ENCODE measurements at regions not wholly inside any gene's neighbourhood (a gene's known extent, or its start where the extent isn't known, plus 50 kb on each side); places are given as distances from the start of the nearest gene placed in this dataset.

DNA sequence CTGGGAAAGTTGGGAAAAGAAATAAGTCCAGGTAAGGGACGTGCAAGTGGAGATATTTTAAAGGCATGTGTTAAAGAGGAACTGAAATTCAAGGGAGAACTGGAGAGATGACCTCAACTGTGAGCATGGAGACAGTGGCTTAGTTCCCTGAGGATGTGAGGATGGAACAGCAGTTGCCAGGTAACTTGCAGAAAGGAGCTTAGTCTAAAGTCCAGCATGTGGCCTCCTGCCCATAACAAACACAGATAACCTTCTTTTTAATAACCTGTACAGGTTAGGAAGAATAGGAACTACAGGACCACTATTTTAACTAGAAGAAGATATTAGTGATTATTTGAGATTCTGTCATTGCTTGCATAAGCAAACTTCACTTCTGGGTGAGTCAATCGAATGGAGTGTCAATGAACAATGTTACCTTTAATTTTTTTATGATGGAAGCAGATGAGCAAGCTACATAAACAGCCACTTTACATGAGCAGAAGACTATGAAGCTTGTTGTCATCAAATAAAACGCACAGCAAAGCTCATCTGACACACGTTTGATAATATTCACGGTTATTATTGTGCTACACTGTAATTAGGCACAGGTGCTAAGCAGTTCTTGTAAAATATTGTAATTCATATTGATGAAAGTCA lies 291.7 kb upstream of the DDHD1 start:
- POLR2A ChIA-PET = no interaction called here
- H3K4me1 ChIP-seq = no peaks in the 10 kb centered on the region
- 46% methylated on average over 5 of the region's 5 CpGs for WGBS (ENCODE audit: missing lambda C conversion rate)
- no peak overlapping the region for H3K4me3 ChIP-seq
- FAIRE-seq (peak; percentile 54), DNase-seq (ENCODE audit: low read depth in 1 of 2, low spot score in 1 of 2) (no peak), ATAC-seq (no peak)
- TF ChIP-seq ZFP36 (IDR thresholded peaks at IDR 0.05; ENCODE audit: borderline replicate concordance, partially characterized antibody) (no peak), BHLHE40 (IDR thresholded peaks at IDR 0.05; ENCODE audit: low read depth, low read length) (no peak), POLR2A (IDR thresholded peaks at IDR 0.05; ENCODE audit: low read length) (no peak)
- TF ChIP-seq, protein P1, sequence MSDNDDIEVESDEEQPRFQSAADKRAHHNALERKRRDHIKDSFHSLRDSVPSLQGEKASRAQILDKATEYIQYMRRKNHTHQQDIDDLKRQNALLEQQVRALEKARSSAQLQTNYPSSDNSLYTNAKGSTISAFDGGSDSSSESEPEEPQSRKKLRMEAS (IDR thresholded peaks at IDR 0.05) = no peak
- no peak overlapping the region for H3K27ac ChIP-seq
- CTCF ChIA-PET = interaction anchor here (1.2 kb wide), 1 partner anchor 13 kb away, joined by 4 read pairs; no protein-coding TSS in a partner anchor
- H3K4me2 ChIP-seq = no peak overlapping the region
- H3K9me3 ChIP-seq = no peaks in the 10 kb centered on the region

DNA sequence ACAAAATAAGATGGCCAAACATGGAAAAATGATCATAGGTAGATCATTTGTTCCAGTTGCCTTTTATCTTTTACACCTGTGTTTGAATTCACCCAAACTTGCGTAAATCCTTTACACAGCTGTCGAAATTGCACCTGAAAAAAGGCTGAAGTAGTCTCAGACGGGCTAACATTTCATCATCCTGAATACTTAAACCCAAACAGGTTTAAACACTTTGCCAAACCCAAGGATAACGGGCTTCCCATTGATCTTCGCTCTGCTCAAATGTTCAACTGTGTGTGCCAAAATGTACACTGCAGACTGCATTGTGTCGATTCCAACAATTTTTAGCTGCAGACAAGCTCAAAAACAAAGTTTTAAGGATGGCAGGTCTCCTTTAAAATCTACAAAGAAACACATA lies 288.7 kb upstream of the DDHD1 start:
- no peak overlapping the region for H3K4me3 ChIP-seq
- H3K4me2 ChIP-seq = no peak overlapping the region
- TF ChIP-seq CEBPB (IDR thresholded peaks at IDR 0.05) (no peak), KDM5A (IDR thresholded peaks at IDR 0.05) (no peak), SREBF2 (IDR thresholded peaks at IDR 0.05) (no peak), HOXA7 (CRISPR knock-in tag; IDR thresholded peaks at IDR 0.05) (no peak), ZFP36 (IDR thresholded peaks at IDR 0.05; ENCODE audit: borderline replicate concordance, partially characterized antibody) (no peak), NFE2L2 (conservative IDR thresholded peaks at IDR 0.05; ENCODE audit: low read length) (no peak), KDM1A (IDR thresholded peaks at IDR 0.05; ENCODE audit: low read depth) (no peak)
- TF ChIP-seq, protein P2, sequence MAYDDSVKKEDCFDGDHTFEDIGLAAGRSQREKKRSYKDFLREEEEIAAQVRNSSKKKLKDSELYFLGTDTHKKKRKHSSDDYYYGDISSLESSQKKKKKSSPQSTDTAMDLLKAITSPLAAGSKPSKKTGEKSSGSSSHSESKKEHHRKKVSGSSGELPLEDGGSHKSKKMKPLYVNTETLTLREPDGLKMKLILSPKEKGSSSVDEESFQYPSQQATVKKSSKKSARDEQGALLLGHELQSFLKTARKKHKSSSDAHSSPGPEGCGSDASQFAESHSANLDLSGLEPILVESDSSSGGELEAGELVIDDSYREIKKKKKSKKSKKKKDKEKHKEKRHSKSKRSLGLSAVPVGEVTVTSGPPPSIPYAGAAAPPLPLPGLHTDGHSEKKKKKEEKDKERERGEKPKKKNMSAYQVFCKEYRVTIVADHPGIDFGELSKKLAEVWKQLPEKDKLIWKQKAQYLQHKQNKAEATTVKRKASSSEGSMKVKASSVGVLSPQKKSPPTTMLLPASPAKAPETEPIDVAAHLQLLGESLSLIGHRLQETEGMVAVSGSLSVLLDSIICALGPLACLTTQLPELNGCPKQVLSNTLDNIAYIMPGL (CRISPR knock-in tag; IDR thresholded peaks at IDR 0.05; ENCODE audit: borderline replicate concordance) = no peak
- TF ChIP-seq, protein P3, sequence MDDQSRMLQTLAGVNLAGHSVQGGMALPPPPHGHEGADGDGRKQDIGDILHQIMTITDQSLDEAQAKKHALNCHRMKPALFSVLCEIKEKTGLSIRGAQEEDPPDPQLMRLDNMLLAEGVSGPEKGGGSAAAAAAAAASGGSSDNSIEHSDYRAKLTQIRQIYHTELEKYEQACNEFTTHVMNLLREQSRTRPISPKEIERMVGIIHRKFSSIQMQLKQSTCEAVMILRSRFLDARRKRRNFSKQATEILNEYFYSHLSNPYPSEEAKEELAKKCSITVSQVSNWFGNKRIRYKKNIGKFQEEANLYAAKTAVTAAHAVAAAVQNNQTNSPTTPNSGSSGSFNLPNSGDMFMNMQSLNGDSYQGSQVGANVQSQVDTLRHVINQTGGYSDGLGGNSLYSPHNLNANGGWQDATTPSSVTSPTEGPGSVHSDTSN (IDR thresholded peaks at IDR 0.05) = no peak
- TF ChIP-seq, protein P4, sequence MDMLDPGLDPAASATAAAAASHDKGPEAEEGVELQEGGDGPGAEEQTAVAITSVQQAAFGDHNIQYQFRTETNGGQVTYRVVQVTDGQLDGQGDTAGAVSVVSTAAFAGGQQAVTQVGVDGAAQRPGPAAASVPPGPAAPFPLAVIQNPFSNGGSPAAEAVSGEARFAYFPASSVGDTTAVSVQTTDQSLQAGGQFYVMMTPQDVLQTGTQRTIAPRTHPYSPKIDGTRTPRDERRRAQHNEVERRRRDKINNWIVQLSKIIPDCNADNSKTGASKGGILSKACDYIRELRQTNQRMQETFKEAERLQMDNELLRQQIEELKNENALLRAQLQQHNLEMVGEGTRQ (IDR thresholded peaks at IDR 0.05) = no peak
- ChIA-PET POLR2A (no interaction called here), CTCF (interaction anchor here (1.1 to 1.2 kb wide), 2 partner anchors 9 to 11 kb away, joined by 3 to 4 read pairs; no protein-coding TSS in a partner anchor)
- ATAC-seq (no peak), DNase-seq (ENCODE audit: low read depth in 1 of 2, low spot score in 1 of 2) (no peak), FAIRE-seq (no peak)
- H3K4me1 ChIP-seq = no peaks in the 10 kb centered on the region
- 61% methylated on average over 6 of the region's 6 CpGs for WGBS (ENCODE audit: missing lambda C conversion rate)
- H3K27ac ChIP-seq = no peak overlapping the region
- no peaks in the 10 kb centered on the region for H3K9me3 ChIP-seq

DNA sequence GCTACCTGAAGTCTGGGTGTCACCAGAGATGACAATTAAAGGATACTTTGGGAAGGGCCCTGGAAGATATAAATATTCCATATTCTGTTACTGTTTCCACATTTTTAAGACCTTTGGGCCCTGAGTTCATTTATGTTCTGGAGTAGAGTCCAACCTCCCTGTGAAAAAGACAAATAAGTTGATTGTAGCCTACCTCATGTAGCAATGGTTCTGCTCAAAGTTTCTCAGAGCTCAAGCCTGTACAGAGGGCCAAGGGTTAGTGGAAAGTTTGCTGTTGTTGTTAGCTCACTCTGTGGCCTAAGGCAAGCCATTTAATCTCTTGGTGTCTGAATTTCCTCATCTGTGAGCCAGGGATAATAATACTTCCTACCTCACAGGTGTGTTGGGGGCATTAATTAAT lies 284.7 kb upstream of the DDHD1 start:
- Histone ChIP-seq H3K27ac (no peak overlapping the region), H3K4me2 (no peak overlapping the region), H3K9me3 (peaks cover 8% of the 10 kb centered on the region; the same call in 2 of the 3 replicates), H3K4me3 (no peak overlapping the region), H3K4me1 (no peaks in the 10 kb centered on the region)
- ChIA-PET POLR2A (no interaction called here), CTCF (no interaction called here)
- no peak for TF ChIP-seq SMC3 (IDR thresholded peaks at IDR 0.05)
- TF ChIP-seq, protein P5, sequence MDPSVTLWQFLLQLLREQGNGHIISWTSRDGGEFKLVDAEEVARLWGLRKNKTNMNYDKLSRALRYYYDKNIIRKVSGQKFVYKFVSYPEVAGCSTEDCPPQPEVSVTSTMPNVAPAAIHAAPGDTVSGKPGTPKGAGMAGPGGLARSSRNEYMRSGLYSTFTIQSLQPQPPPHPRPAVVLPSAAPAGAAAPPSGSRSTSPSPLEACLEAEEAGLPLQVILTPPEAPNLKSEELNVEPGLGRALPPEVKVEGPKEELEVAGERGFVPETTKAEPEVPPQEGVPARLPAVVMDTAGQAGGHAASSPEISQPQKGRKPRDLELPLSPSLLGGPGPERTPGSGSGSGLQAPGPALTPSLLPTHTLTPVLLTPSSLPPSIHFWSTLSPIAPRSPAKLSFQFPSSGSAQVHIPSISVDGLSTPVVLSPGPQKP (IDR thresholded peaks at IDR 0.05; ENCODE audit: low read depth, low read length) = no peak
- no peak for FAIRE-seq
- ATAC-seq = no peak
- no peak for DNase-seq (ENCODE audit: low read depth in 1 of 2, low spot score in 1 of 2)

Data from A549 (cell line).